HG03432 (cell line): ENCODE measurements at regions not wholly inside any gene's neighbourhood (a gene's known extent, or its start where the extent isn't known, plus 50 kb on each side); places are given as distances from the start of the nearest gene placed in this dataset.

Source experiments
- ATAC-seq: cut with Tn5 transposase; IDR thresholded peaks from one replicate; pipeline ENCODE4 v1.9.1; 2021; ENCODE audit warnings: mild to moderate bottlenecking, moderate library complexity; ENCODE audit not compliant: unreplicated experiment

DNA sequence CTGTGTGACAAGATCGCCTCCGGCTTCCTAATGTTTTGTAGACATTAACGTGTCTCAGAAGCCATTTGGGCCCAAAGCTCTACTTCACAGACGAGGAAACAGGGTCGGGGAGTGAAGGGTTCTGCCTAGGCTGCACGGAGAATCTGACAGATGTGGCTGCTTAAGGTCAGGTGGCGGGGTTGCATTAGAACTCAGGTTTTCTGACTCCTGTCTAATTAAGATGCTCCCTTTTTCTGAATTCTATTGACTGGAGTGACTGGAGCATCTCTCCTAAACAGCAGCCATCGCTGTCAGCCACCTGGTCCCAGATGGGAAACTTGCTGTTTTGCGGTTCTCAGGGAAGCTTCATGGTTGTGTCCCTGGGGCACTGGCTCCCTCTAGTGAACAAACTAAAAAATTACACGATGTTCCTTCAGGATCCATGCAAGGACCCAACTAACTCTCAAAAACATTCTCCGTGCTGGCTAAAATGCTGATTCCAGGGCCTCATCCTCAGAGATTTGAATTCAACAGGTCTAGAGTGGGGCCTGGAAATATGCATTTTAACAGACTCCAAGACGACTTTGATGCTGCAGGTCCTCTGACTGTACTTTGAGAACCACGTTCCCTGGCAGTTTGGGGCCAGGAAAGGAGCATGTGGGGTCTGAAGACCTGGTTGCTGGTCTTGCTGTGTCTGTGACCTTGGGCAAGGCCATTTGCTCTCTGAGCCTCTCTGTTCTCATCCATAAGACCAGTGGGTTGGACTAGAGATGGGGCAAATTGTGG, 117.4 kb downstream of the IRF8 start:
- no peak for ATAC-seq

DNA sequence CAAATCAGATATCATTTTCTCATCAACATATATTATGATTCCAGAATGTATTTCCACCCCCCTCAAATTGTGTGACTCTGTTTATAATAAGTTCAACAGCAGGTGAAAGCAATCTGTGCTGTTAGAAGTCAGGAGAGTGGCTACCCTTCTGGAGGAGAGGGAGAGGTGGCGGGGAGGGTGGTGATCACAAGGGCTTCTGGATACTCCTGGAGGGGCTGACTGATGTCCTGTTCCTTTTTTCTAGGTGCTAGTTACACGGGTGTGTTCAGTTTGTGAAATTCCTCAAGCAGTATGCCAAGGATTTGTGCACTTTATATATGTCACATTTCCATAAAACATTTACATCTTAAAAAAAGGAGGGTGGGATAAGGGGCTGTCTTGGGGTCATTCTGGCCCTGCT, 119.1 kb downstream of the IRF8 start:
- no peak for ATAC-seq

DNA sequence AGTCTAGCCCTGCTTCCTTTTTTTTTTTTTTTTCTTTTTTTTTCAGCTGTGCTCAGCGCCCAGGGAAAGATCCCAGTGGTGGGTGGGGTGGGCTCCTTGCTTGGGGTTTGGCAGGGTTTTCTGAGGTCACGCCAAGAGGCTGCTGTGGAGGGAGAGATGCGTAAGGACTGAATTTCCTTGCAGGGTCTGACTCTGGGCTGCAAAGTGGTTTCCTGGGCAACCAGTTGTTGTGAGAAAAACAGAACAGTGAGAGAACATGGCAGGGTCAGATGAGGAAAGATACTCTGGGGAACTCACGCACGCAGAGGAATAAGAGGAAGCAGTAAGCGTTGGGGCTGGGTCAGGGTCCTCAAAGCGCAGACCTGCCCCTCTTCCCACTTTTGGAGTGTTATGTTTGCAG, 119.5 kb downstream of the IRF8 start:
- ATAC-seq: no peak

DNA sequence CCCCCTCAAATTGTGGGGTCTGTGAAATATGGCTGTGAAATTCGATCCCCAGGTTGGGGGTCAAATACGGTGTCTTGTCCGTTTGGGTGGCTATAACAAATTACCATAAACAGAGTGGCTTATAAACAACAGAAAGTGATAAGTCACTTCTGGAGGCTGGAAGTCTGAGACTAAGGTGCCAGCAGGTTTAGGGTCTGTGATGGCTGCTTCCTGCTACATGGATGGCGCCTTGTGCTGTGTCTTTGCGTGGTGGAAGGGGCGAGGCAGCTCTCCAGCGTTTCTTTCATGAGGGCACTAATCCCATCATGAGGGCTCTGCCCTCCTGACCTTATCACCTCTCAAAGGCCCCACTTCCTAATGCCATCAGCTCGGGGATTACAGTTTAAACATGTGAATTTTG, 120.0 kb downstream of the IRF8 start:
- ATAC-seq: no peak

DNA sequence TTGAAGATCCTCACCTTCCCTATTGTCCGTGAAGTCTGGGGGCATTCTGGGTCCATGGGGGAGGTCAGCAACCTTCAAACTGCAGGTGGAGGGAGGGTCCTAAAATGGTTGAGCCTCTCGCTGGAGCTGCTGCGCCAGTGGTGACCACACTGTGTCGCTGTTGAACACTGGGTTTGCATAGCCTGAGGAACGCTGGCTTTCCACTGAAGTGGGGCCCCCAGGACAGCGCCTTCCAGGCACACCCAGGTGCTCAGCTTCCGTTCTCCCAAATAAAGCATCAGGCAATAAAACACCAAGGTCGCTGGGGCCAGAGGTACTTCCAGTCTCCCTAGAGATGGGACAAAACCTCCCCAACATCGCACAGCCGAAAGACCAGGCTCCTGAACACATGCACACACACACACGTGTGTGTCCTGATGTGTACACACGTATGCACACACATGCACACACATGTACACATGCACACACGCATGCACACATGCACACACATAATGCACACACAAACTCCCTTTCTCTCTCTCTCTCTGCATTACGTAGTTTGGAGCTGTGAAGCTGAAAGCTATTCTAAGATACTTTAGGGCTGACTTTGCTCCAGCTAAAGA, 120.6 kb downstream of the IRF8 start:
- ATAC-seq: no peak

DNA sequence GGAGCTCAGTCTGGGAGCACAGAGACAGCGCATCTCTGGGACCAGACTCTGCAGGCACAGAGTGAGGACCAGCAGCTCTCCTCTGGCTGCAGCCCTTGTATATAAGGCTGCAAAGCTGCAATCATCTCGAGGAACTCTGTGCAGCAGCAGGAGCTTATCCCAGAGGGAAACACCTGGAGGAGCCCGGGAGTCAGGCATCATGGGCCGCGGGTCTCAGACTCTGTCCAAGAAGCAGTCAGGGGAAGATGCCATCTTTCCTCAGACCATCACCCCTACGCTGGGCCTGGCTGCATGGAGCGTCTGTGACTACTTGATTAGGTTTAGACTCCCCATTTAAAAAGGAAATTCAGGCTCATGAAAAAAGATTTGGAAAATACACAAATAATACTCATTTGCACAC, 122.0 kb downstream of the IRF8 start:
- ATAC-seq: no peak

DNA sequence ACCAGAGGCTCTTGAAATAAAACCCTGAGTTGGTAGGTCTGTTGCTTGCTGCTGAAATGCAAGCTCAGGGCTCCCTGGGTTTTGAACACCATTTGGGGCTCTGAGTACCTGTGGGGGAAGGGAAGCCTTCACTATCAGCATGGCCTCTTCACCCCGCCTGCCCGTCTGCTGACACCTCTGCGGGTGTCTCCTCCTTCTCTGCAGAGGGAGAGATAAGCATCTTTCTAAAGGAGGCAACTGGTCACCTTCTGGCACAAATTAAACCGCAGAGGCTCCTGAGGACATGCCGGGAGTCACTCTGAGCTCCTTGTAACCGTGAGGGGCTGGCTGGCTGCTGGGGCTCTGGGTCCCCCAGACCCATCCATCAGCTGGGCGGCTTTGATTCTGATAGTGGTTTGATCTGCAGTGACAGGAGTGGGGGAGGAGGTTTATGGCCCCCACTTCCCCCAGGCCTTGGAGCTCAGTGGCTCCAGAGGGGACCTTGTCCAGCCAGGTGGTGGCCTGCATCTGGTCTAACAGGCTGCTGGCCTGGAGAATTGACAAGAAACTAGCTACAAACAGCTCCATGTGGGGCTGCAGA, 123.5 kb downstream of the IRF8 start:
- no peak for ATAC-seq

DNA sequence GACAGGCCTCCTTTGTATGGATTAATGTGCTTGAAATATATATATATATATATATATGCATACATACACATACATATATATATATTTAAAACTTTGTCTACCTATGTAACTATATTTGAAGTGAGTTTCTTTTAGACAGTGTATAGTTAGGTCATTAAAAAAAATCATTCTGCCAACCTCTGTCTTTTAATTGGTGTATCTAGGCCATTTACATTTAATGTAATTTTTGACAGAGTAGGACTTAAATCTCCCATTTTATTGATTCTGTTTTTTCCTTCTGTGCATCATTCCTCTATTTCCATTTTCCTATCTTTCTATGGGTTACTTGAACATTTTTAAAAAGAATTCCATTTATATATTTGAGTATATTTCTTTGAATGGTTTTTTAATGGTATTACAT, 125.2 kb downstream of the IRF8 start:
- ATAC-seq: no peak

DNA sequence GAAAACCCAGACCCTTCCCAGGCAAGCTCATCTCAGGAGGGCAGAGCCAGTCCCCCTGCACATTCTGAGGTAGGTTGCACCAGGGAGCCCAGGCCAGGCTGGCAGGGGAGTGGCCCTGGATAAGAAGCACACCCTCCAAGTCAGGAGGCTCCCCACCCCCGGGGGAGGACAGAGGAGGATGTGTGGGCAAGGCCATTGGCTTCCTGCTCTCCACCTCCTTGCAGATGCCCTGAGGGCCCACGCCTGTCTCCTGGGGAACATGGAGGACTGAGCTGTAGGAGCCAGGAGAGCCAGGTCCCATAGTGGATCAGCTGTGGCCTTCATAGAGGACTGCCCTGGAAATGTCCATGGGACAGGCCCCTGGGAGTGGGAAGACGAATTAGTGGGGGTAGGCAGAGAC, 126.7 kb downstream of the IRF8 start:
- no peak for ATAC-seq

DNA sequence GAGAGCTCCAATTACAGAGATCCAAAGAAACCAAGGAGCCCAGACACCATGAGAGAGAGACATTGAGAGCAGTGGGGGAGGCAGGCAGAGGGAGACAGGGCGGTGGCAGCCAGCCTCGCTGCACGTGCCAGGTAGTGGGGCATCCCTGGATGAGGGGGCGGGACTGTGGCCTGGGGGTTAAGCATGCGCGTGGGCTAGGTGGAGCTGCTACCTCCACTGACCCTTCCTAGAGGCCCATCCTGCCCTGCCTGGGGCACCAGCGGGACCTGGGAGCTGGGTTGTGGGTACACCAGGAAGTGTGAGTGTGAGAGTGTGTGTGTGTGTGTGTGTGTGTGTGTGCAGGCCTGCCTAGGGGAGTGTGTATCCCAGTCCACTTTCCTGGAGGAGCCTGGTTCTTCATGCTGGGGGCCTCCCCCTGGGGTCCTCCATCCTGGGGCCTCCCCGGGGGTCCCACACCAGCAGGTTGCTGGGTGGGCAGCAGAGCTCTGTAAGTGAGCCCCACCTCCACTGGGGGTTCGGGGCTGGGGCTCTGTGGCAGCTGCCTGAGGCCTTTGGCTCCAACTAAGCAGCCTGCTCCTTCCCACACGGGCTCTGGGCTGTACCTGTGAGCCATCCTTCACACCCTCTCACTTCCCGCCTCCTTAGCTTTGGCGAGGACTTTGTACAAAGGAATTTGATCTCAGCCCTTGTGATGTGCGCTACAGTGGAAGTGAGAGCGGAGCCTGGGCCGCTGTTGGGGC, 127.4 kb downstream of the IRF8 start:
- ATAC-seq: no peak

DNA sequence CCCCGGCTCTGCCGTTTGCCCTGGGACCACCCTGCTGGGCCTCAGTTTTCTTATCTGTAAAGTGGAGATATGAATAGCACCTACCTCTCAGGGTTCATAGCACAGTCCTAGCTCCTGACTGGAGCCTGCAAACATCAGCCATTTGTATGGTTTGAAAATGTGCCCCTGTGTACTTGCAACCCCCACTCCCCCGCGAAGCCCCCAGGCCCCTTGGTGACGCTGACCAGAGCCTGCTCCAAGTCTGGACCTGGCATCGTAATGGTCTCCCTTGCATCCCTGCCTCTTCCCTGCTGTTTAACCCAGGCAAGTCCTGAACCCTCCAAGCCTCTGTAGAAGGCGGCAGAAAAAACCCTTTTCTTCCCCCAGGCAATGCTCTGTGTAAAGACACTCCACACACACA, 128.0 kb downstream of the IRF8 start:
- no peak for ATAC-seq

DNA sequence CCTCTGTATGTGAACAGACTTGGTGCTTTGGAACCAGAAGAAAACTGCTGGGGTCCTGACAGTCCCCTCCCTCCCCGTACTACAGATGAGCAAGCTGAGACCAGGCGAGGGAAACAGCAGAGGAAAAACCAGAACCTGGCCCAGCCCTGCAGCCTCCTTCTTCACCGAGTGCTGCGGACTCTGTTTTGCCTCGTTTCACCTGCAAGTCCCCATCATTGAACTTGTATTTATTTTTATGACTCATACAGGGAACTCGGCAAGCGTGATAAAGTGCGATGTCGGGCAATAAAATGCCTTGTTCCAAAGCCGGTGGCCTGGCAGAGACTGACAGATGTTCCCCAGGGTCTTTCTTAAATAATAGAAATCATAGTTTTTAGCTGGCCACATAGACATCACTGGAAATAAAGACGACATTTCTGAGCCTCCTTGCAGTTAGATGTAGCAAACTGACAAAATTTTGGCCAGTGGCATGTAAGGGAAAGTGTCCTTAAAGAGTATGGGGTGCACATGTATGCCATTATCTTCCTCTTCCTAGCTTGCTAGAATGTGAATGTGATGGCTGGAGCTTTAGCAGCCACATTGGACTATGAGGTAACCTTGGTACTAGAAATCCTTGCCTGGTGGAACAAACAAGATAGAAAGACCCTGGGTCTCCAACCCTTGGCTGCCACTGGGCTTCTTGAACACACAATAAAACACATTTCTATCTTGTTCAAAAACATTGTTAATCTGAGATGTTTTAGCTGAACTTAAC, 128.6 kb downstream of the IRF8 start:
- ATAC-seq: no peak

DNA sequence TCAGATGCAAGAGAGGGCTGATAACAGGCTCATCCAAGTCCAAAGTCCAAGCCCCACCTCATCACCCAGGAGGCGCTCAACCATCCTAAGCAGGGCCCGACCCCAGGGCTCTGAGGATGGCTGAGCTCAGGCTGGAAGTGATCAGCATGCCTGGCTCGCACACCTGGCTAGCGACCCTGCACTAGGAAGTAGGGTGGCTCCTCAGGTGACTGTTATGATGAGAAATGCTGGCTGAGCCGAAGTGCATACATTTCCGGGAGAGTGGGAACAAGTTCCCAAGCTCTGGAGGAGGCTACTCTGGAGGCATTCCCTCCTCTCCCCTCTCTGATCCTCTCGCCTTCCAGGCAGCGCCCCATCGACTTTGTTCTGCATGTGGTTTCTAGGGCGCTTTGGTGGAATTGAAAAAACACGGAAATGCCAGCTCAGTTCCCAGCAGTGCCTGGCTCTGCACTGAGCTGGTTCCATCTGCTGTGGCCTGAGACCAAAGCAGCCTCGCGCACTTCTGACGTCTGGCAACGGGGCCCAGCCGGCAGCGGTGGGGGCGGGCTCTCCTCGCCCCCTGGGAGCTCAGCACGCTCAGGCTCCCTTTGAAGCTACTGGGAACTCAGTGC, 130.3 kb downstream of the IRF8 start:
- ATAC-seq: no peak

DNA sequence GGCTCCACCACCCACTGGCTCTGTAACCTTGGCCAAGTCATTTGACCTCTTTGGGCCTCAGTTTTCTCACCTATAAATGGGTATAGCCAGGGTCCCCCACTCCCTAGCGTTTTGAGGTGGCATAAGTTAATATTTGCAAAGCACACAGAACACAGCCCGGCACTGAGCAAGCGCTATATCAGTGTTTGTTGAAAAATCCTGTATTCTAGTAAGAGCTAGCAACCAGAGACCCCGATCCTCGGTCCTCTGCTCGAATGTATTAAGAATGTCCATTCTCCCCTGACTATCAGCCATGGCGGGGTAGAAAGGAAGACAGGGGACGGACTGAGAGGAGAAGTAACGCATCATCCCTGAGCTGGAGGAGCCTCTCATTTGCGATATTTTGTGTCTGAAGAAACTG, 131.2 kb downstream of the IRF8 start:
- no peak for ATAC-seq

DNA sequence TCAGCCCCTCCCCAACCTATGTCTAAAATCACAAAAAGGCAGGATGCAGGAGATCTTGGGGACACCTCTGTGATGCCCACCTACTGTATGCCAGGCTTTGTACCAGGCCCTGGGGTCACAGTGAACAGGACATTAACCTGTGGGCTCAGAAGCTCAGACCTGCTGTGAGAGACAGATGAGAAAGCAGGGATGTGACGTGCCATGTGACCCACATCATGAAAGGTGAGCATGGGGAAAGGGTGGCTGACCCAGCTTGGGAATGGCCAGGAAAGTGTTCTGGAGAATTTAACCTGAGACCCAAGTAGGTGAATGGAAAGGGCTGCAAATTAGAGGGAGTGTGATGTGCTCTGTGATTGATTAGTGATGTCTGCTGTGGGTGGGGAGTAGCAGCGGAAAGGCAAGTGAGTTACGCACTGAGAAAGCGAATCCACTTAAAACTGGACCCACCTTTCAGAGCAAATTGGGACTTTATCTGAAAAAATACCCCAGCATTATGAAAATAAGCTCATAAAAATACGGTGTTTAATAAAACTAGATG, 132.2 kb downstream of the IRF8 start:
- ATAC-seq: no peak

DNA sequence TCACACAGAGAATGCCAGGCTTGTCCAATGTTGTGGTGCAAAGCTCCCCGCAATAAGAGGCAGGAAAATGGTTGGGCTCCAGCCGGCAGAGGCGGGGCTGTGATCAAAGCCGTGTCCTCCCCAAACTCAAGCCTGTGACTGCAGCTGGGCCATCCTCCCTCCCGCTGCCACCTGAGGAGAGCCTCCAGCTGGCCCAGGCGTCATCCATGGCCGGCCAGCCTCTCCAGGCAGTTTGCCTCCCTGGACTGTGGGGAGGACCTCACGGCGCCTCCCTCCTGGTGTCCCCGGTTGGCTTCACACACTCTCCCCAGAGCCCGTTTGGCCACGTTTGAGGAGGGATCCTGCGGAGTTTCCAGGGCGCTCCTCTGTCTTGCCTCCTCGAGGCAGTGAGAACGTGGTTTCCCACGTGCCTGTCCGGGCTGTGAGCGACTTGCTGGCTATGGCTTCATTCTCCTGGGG, 134.1 kb downstream of the IRF8 start:
- ATAC-seq: no peak

DNA sequence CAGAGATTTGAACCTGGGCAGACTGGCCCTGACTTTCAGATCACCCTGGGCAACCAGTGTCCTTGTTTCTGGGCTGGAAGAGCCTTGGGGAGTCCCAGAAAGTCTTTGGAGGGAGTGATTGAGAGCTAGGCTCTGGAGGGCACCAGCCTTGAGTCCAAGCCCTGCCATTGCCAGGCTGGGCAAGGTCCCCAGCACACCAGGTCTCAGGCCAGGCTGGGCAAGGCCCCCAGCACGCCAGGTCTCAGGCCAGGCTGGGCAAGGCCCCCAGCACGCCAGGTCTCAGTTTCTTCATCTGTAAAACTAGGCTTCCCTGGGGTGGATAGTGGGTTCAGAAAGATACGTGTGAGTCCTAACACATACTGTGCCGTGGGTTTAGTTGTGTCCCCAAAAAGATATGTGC, 135.0 kb downstream of the IRF8 start:
- ATAC-seq: no peak

DNA sequence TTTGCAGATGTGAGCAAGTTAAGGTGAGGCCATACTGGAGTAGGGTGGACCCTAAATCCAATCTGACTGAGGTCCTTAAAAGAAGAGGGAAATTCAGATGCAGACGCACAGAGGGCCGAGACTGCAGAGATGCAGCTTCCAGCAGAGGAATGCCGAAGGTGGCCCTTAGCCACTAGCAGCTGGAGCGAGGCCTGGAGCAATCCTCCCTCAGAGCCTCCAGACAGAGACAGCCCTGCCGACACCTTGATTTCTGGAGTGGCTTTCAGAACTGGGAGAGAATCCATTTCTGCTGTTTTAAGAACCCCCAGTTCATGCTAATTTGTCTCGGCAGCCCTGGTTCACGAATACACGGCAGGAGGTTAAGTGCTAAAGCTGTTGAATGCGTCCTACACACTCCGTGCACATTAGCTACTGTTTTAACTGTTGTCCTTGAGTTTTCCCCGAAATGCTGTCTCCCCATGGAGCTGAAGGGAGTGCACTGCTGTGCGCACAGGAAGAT, 135.5 kb downstream of the IRF8 start:
- no peak for ATAC-seq

DNA sequence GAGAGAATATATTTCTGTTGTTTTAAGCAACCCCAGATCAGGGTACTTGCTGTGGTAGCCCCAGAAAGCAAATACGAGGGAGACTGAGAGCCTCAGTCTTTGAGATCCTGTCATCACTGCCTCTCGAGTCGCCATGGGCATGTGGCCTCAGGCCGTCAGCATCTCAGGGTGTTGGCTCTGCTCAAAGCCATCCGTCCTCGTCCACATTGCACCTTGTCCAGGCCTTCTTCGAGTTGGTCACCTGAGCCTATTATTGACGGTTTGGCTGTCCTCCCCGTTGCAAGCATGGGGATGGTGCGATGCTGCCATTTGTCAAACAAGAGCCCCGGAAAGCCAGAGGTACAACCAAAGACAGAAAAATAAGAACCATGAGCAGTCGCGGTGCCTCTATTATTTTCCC, 136.9 kb downstream of the IRF8 start:
- no peak for ATAC-seq
